DOHH2 (cell line): ENCODE measurements at regions not wholly inside any gene's neighbourhood (a gene's known extent, or its start where the extent isn't known, plus 50 kb on each side); places are given as distances from the start of the nearest gene placed in this dataset.

Experiments
- H3F3A ChIP-seq: fragments of 200-600 bp; sonication (generic), shearing (Covaris generic); 2 replicates; pipeline ENCODE4 v1.6.0; 2016; ENCODE audit warnings: antibody characterized with exemption, mild to moderate bottlenecking; ENCODE audit not compliant: control insufficient read depth, insufficient read depth
- H3K27ac ChIP-seq: fragments of 200-600 bp; sonication (generic); 2 replicates; pipeline ENCODE4 v1.5.1; 2014; ENCODE audit warnings: low read depth, mild to moderate bottlenecking, low read length, moderate library complexity
- H3K27me3 ChIP-seq: fragments of 200-600 bp; sonication (generic); 2 replicates; pipeline ENCODE4 v1.6.1; 2014; ENCODE audit warnings: mild to moderate bottlenecking, low read length, mixed read lengths; ENCODE audit not compliant: control insufficient read depth
- H3K36me3 ChIP-seq: fragments of 200-600 bp; sonication (generic); 2 replicates; pipeline ENCODE4 v1.6.1; 2014; ENCODE audit warnings: mild to moderate bottlenecking, low read length, moderate library complexity, mixed read lengths; ENCODE audit not compliant: control insufficient read depth
- H3K4me1 ChIP-seq: fragments of 200-600 bp; sonication (generic); 2 replicates; pipeline ENCODE4 v1.6.1; 2014; ENCODE audit warnings: mild to moderate bottlenecking, low read length, mixed read lengths; ENCODE audit not compliant: control insufficient read depth
- H3K4me2 ChIP-seq: fragments of 200-600 bp; sonication (generic); 2 replicates; pipeline ENCODE4 v1.6.0; 2014; ENCODE audit warnings: mild to moderate bottlenecking, low read length, moderate library complexity
- H3K4me3 ChIP-seq: fragments of 200-600 bp; sonication (generic); 2 replicates; pipeline ENCODE4 v1.5.1; 2014; ENCODE audit warnings: mild to moderate bottlenecking, low read length, mixed read lengths
- H3K79me2 ChIP-seq: fragments of 200-600 bp; sonication (generic); 2 replicates; pipeline ENCODE4 v1.6.1; 2014; ENCODE audit warnings: mild to moderate bottlenecking, low read length, mixed read lengths; ENCODE audit not compliant: control insufficient read depth
- H3K9me2 ChIP-seq: fragments of 200-600 bp; sonication (generic); replicated peaks from 2 replicates; pipeline ENCODE4 v1.6.1; 2014; ENCODE audit warnings: mild to moderate bottlenecking, low read length, mixed read lengths; ENCODE audit not compliant: control insufficient read depth
- H3K9me3 ChIP-seq: fragments of 200-600 bp; sonication (generic); 2 replicates; pipeline ENCODE4 v1.6.1; 2014; ENCODE audit warnings: antibody characterized with exemption, low read length, mixed read lengths; ENCODE audit not compliant: control insufficient read depth, insufficient read depth
- H4K20me1 ChIP-seq: fragments of 200-600 bp; sonication (generic); 2 replicates; pipeline ENCODE4 v1.6.0; 2014; ENCODE audit warnings: low read depth, mild to moderate bottlenecking, antibody characterized with exemption, low read length, moderate library complexity; ENCODE audit not compliant: control insufficient read depth, insufficient read depth
- CTCF ChIP-seq: fragments of 200-600 bp; sonication (generic); IDR thresholded peaks from one replicate; pipeline ENCODE4 v1.5.1; 2014; ENCODE audit warnings: antibody characterized with exemption, mild to moderate bottlenecking, low read depth, low read length; ENCODE audit not compliant: poor library complexity, severe bottlenecking
- EZH2phosphoT487 ChIP-seq: fragments of 200-600 bp; sonication (generic); IDR thresholded peaks from 2 replicates; pipeline ENCODE4 v1.6.1; 2017; ENCODE audit warnings: borderline replicate concordance, mild to moderate bottlenecking, antibody characterized with exemption, low read length, moderate library complexity, mixed read lengths

- H3K4me2 ChIP-seq: no peak overlapping the region
- H3K27me3 ChIP-seq: no peaks in the 10 kb centered on the region
- H3K27ac ChIP-seq: no peak overlapping the region
- H3K9me2 ChIP-seq: no peaks in the 10 kb centered on the region
- no peaks in the 10 kb centered on the region for H3K79me2 ChIP-seq
- no peaks in the 10 kb centered on the region for H3K36me3 ChIP-seq
- H3K4me1 ChIP-seq: peaks cover 7% of the 10 kb centered on the region
- H3K9me3 ChIP-seq: no peaks in the 10 kb centered on the region
- H3K4me3 ChIP-seq: no peak overlapping the region
- TF ChIP-seq EZH2phosphoT487 (no peak), CTCF (no peak)
- H4K20me1 ChIP-seq: no peaks in the 10 kb centered on the region
- H3F3A ChIP-seq: no peaks in the 10 kb centered on the region
These were observed 175.8 kb upstream of the ARID1B start for GRCh38 chr6:156601152-156602065.

GRCh38 chr6:156600678-156601077 is 176.5 kb upstream of the ARID1B start:
- Histone ChIP-seq H4K20me1 (no peaks in the 10 kb centered on the region), H3K4me2 (no peak overlapping the region), H3F3A (no peaks in the 10 kb centered on the region), H3K27me3 (no peaks in the 10 kb centered on the region), H3K4me1 (peaks cover 7% of the 10 kb centered on the region), H3K36me3 (no peaks in the 10 kb centered on the region), H3K9me3 (no peaks in the 10 kb centered on the region), H3K4me3 (no peak overlapping the region), H3K27ac (no peak overlapping the region), H3K9me2 (no peaks in the 10 kb centered on the region), H3K79me2 (no peaks in the 10 kb centered on the region)
- TF ChIP-seq EZH2phosphoT487 (no peak), CTCF (no peak)

GRCh38 chr6:156599978-156600590 is 177.1 kb upstream of the ARID1B start:
- Histone ChIP-seq H3K27ac (no peak overlapping the region), H4K20me1 (no peaks in the 10 kb centered on the region)
- TF ChIP-seq CTCF: no peak
- no peak for TF ChIP-seq EZH2phosphoT487

More at GRCh38 chr6:156599978-156600590, 177.1 kb upstream of the ARID1B start:
- H3K4me2 ChIP-seq: no peak overlapping the region
- no peaks in the 10 kb centered on the region for H3F3A ChIP-seq
- H3K27me3 ChIP-seq: no peaks in the 10 kb centered on the region
- H3K79me2 ChIP-seq: no peaks in the 10 kb centered on the region
- peaks cover 7% of the 10 kb centered on the region for H3K4me1 ChIP-seq
- no peaks in the 10 kb centered on the region for H3K9me3 ChIP-seq
- no peaks in the 10 kb centered on the region for H3K36me3 ChIP-seq
- H3K9me2 ChIP-seq: no peaks in the 10 kb centered on the region
- no peak overlapping the region for H3K4me3 ChIP-seq
